ENCODE measurements at regions not wholly inside any gene's neighbourhood (a gene's known extent, or its start where the extent isn't known, plus 50 kb on each side); places are given as distances from the start of the nearest gene placed in this dataset.

GRCh38 chr14:86780876-86781510 lies 1212.0 kb downstream of the GALC start (continued):
- TF ChIP-seq ZNF451 (CRISPR knock-in tag; IDR thresholded peaks at IDR 0.05), result no peak
- TF ChIP-seq CTCF (CRISPR knock-in tag; IDR thresholded peaks at IDR 0.05), result peak; percentile 37
- peak; percentile 72 for TF ChIP-seq POGZ (CRISPR knock-in tag; IDR thresholded peaks at IDR 0.05)
- TF ChIP-seq HNF4A (CRISPR knock-in tag; IDR thresholded peaks at IDR 0.05), result peak; percentile 69
- TF ChIP-seq ARID3A (IDR thresholded peaks at IDR 0.05; ENCODE audit: low read depth, low read length), result peak; percentile 88
- TF ChIP-seq GATAD2A (CRISPR knock-in tag; IDR thresholded peaks at IDR 0.05), result peak; percentile 54
- TF ChIP-seq ZNF33A (CRISPR knock-in tag; IDR thresholded peaks at IDR 0.05; ENCODE audit: borderline replicate concordance), result no peak
- no peak for TF ChIP-seq FOXA1 (IDR thresholded peaks at IDR 0.05)
- peak; percentile 56; the same call in 1 of the 2 replicates for TF ChIP-seq FOXA1 (CRISPR knock-in tag; IDR thresholded peaks at IDR 0.05)
- TF ChIP-seq ZBTB10 (CRISPR knock-in tag; IDR thresholded peaks at IDR 0.05; ENCODE audit: borderline replicate concordance), result no peak
- 0 out of 2 replicates have a peak, but pooled peaks have one; percentile 15 for TF ChIP-seq NAIF1 (CRISPR knock-in tag; IDR thresholded peaks at IDR 0.05; ENCODE audit: borderline replicate concordance)
- peak; percentile 50; the same call in 1 of the 2 replicates for TF ChIP-seq FOXA3 (CRISPR knock-in tag; IDR thresholded peaks at IDR 0.05)
- no peak for TF ChIP-seq ZNF431 (CRISPR knock-in tag; IDR thresholded peaks at IDR 0.05; ENCODE audit: borderline replicate concordance, low read depth)
